ENCODE measurements at regions not wholly inside any gene's neighbourhood (a gene's known extent, or its start where the extent isn't known, plus 50 kb on each side); places are given as distances from the start of the nearest gene placed in this dataset.

DNA sequence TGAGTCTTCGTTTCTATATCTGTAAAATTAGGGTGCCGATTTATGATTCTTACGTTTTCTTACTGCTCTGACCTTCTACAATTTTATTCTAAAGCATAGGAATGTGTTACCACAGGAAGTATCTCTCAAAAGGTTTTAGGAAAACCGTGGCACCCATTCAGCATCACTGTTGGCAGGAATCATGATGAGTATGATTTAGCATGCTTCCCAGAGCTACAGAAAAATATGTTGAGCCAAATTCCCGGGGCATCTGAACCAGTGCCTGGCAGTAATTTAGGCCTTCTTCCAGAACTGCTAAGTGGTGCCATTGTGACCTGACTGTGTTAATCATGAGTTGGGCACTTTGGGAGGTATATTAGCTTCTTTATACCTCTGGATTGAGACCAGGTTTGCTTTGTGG lies 605.0 kb upstream of the RAG2 start:
- Histone ChIP-seq H3K27me3 (replicated peaks in 1 of 7) (no peaks in the 10 kb centered on the region), H3K36me3 (no peaks in the 10 kb centered on the region), H3K4me1 (no peaks in the 10 kb centered on the region), H3K27ac (no peak overlapping the region), H3K9me3 (peaks cover 0 to 30% (median 10%) of the 10 kb centered on the region in 8 donors), H3K4me3 (no peak overlapping the region)
- 75 to 85% (median 80%) methylated on average over 5 of the region's 5 CpGs for WGBS, 5 donors
- no peak for DNase-seq
- TF ChIP-seq, protein P1, sequence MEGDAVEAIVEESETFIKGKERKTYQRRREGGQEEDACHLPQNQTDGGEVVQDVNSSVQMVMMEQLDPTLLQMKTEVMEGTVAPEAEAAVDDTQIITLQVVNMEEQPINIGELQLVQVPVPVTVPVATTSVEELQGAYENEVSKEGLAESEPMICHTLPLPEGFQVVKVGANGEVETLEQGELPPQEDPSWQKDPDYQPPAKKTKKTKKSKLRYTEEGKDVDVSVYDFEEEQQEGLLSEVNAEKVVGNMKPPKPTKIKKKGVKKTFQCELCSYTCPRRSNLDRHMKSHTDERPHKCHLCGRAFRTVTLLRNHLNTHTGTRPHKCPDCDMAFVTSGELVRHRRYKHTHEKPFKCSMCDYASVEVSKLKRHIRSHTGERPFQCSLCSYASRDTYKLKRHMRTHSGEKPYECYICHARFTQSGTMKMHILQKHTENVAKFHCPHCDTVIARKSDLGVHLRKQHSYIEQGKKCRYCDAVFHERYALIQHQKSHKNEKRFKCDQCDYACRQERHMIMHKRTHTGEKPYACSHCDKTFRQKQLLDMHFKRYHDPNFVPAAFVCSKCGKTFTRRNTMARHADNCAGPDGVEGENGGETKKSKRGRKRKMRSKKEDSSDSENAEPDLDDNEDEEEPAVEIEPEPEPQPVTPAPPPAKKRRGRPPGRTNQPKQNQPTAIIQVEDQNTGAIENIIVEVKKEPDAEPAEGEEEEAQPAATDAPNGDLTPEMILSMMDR (IDR thresholded peaks at IDR 0.05 in 8 of 11, conservative IDR thresholded peaks at IDR 0.05 in 3 of 11): no peak
- TF ChIP-seq POLR2AphosphoS5 (IDR thresholded peaks at IDR 0.05): no peak
- no peak for TF ChIP-seq POLR2A (IDR thresholded peaks at IDR 0.05)
- intact Hi-C loops (cut with DNase I; ENCODE audit: low total_unique reads): no loop called here

GRCh38 chr11:37199082-37199481 lies 601.0 kb upstream of the RAG2 start:
- no peak overlapping the region for H3K4me3 ChIP-seq
- intact Hi-C loops (cut with DNase I; ENCODE audit: low total_unique reads): no loop called here
- peaks cover 0 to 22% (median 0%) of the 10 kb centered on the region in 8 donors for H3K9me3 ChIP-seq
- WGBS, 5 donors: 50 to 84% (median 79%) methylated on average over 1 of the region's 1 CpG
- no peak for DNase-seq
- TF ChIP-seq POLR2AphosphoS5 (IDR thresholded peaks at IDR 0.05): no peak
- TF ChIP-seq POLR2A (IDR thresholded peaks at IDR 0.05): no peak
- TF ChIP-seq, protein P1 (IDR thresholded peaks at IDR 0.05 in 8 of 11, conservative IDR thresholded peaks at IDR 0.05 in 3 of 11): no peak
- H3K36me3 ChIP-seq: no peaks in the 10 kb centered on the region
- no peaks in the 10 kb centered on the region for H3K4me1 ChIP-seq
- H3K27ac ChIP-seq: no peak overlapping the region
- H3K27me3 ChIP-seq (replicated peaks in 1 of 7): no peaks in the 10 kb centered on the region

DNA sequence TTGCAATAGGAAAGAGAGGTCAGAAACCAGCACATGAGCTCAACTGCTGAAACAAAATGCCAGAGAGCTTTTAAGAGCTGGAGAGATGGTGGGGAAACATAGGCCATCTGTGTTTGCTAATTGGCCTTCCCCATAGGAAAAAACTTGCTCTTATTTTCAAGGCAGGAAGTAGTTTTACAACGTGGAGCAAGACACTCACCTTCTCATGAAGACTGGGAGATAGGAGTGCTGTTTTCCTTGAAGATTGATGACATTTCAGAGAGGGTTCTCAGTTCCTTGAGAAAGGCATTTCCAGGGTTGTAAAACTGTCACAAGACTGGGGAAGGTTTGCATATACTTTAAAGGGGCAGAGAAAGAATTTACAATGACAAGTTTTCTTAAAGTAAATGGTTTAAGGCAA lies 586.3 kb upstream of the RAG2 start:
- TF ChIP-seq, protein P1 (IDR thresholded peaks at IDR 0.05 in 8 of 11, conservative IDR thresholded peaks at IDR 0.05 in 3 of 11): no peak
- TF ChIP-seq POLR2A (IDR thresholded peaks at IDR 0.05) (no peak), POLR2AphosphoS5 (IDR thresholded peaks at IDR 0.05) (no peak)

GRCh38 chr11:37182031-37182430 lies 584.0 kb upstream of the RAG2 start:
- no peak overlapping the region for H3K27ac ChIP-seq
- no peaks in the 10 kb centered on the region for H3K27me3 ChIP-seq (replicated peaks in 1 of 7)
- TF ChIP-seq POLR2A (IDR thresholded peaks at IDR 0.05): no peak
- TF ChIP-seq POLR2AphosphoS5 (IDR thresholded peaks at IDR 0.05): no peak
- TF ChIP-seq, protein P1 (IDR thresholded peaks at IDR 0.05 in 8 of 11, conservative IDR thresholded peaks at IDR 0.05 in 3 of 11): no peak
- H3K4me3 ChIP-seq: no peak overlapping the region
- WGBS, 5 donors: 47 to 66% (median 55%) methylated on average over 5 of the region's 5 CpGs
- no peaks in the 10 kb centered on the region for H3K36me3 ChIP-seq
- H3K4me1 ChIP-seq: no peaks in the 10 kb centered on the region
- DNase-seq: no peak
- intact Hi-C loops (cut with DNase I; ENCODE audit: low total_unique reads): no loop called here
- peaks cover 0 to 19% (median 7%) of the 10 kb centered on the region in 8 donors for H3K9me3 ChIP-seq

More for the DNA sequence above, 586.3 kb upstream of the RAG2 start:
- no peaks in the 10 kb centered on the region for H3K36me3 ChIP-seq
- H3K27ac ChIP-seq: no peak overlapping the region
- no peaks in the 10 kb centered on the region for H3K27me3 ChIP-seq (replicated peaks in 1 of 7)
- WGBS, 5 donors: 0 to 6% (median 4%) methylated on average over 1 of the region's 1 CpG
- peaks cover 0 to 19% (median 7%) of the 10 kb centered on the region in 8 donors for H3K9me3 ChIP-seq
- DNase-seq: no peak
- intact Hi-C loops (cut with DNase I; ENCODE audit: low total_unique reads): no loop called here
- no peaks in the 10 kb centered on the region for H3K4me1 ChIP-seq
- H3K4me3 ChIP-seq: no peak overlapping the region

Measured in spleen (tissue), 11 donors.